UCSD-AML1 (cell line): ENCODE measurements at regions not wholly inside any gene's neighbourhood (a gene's known extent, or its start where the extent isn't known, plus 50 kb on each side); places are given as distances from the start of the nearest gene placed in this dataset.

Source experiments
- DNase-seq: peaks from one replicate; lab custom pipeline; 2025; ENCODE audit not compliant: unreplicated experiment; lab: John Stamatoyannopoulos, UW

GRCh38 chr12:113528606-113529293, 57.1 kb upstream of the LHX5 start:
- DNase-seq, result no peak

GRCh38 chr12:113525066-113525465, 53.4 kb upstream of the LHX5 start:
- no peak for DNase-seq

GRCh38 chr12:113524495-113524894, 52.8 kb upstream of the LHX5 start:
- DNase-seq, result no peak

GRCh38 chr12:113521708-113522107, 50.0 kb upstream of the LHX5 start:
- DNase-seq, result no peak
